ENCODE measurements at regions not wholly inside any gene's neighbourhood (a gene's known extent, or its start where the extent isn't known, plus 50 kb on each side); places are given as distances from the start of the nearest gene placed in this dataset.

DNA sequence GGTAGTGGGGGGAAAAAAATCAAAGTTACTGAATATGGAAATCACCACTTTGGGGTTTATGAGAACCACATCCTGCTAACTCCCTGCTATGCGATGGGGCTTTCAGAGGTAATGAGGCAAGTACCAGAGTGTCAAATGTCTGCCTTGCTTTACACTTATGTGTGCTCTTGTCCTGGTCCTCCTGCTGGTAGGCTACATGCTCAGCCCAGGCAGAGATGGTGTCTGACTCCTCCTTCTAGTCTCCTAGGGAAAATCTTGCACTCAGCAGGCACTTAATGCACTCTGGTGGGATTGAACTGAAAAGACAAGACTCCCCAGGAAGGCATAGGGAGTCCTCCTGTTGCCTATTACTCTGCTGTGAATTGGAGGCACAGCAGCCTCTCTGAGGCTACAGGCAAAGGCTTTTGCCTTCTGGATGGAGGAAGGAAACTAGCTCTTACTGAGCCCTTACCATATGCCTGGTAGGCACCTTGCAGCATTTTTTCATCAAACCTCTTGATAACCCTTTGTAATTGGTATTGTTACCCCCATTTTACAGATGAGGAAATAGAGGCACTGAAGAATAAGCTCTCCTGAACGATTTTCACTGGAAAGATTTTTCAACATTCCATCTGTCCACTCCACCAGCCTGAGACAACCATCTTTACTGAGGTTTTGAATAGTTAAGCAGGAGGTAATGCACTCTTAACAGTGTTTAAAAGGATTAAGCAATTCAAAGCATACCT, 132.1 kb upstream of the PAX6 start:
- Histone ChIP-seq H3K27me3 (no peaks in the 10 kb centered on the region), H3K4me1 (peaks cover 0 to 9% (median 0%) of the 10 kb centered on the region in 4 donors), H3K27ac (no peak overlapping the region), H3K36me3 (no peaks in the 10 kb centered on the region), H3K4me3 (no peak overlapping the region), H3K9me3 (no peaks in the 10 kb centered on the region)
- ATAC-seq (no peak), DNase-seq (no peak)
- TF ChIP-seq, protein P1, sequence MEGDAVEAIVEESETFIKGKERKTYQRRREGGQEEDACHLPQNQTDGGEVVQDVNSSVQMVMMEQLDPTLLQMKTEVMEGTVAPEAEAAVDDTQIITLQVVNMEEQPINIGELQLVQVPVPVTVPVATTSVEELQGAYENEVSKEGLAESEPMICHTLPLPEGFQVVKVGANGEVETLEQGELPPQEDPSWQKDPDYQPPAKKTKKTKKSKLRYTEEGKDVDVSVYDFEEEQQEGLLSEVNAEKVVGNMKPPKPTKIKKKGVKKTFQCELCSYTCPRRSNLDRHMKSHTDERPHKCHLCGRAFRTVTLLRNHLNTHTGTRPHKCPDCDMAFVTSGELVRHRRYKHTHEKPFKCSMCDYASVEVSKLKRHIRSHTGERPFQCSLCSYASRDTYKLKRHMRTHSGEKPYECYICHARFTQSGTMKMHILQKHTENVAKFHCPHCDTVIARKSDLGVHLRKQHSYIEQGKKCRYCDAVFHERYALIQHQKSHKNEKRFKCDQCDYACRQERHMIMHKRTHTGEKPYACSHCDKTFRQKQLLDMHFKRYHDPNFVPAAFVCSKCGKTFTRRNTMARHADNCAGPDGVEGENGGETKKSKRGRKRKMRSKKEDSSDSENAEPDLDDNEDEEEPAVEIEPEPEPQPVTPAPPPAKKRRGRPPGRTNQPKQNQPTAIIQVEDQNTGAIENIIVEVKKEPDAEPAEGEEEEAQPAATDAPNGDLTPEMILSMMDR (IDR thresholded peaks at IDR 0.05), result no peak
- TF ChIP-seq POLR2A (IDR thresholded peaks at IDR 0.05), result no peak
- intact Hi-C loops (cut with DNase I), result no loop called here
- 56% methylated on average over 2 of the region's 2 CpGs for WGBS (ENCODE audit: insufficient coverage, low coverage, low lambda C conversion rate, missing lambda C conversion rate)

DNA sequence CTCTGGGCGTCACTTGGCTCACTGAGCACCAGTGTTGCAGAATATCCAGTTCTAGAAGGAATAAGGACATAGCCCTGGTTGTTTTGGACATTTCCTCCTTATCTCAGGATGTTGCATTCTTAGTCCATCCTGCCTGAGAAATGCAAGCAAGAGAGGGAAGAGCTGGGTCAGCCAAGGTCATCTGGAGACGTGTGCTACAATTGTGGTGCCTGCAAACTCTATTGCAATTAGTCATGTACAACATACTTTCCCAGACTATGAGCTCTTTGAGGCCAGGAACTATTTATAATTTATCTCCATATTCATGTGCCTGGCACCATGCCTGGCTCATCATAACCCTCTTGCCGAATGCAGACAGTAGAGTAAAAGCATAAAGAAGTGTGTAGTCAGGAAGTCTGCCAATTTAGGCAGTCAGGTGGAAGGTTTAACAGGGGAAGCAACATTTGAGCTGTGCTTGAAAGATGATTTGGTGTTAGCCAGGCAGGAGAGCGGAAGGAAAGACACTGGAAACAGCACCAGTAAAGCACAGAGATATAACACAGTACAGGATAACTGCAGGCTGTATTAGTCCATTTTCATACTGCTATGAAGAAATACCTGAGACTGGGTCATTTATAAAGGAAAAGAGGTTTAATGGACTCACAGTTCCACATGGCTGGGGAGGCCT, 129.4 kb upstream of the PAX6 start:
- Histone ChIP-seq H3K27ac (no peak overlapping the region), H3K4me1 (peaks cover 0 to 9% (median 0%) of the 10 kb centered on the region in 4 donors), H3K36me3 (no peaks in the 10 kb centered on the region), H3K27me3 (no peaks in the 10 kb centered on the region), H3K9me3 (no peaks in the 10 kb centered on the region), H3K4me3 (no peak overlapping the region)
- TF ChIP-seq, protein P1 (IDR thresholded peaks at IDR 0.05), result no peak
- TF ChIP-seq POLR2A (IDR thresholded peaks at IDR 0.05), result no peak
- ATAC-seq, result peak; percentile 45 to 84 (median 74)
- intact Hi-C loops (cut with DNase I), result no loop called here
- DNase-seq, result no peak
- 48% methylated on average over 4 of the region's 4 CpGs for WGBS (ENCODE audit: insufficient coverage, low coverage, low lambda C conversion rate, missing lambda C conversion rate)

DNA sequence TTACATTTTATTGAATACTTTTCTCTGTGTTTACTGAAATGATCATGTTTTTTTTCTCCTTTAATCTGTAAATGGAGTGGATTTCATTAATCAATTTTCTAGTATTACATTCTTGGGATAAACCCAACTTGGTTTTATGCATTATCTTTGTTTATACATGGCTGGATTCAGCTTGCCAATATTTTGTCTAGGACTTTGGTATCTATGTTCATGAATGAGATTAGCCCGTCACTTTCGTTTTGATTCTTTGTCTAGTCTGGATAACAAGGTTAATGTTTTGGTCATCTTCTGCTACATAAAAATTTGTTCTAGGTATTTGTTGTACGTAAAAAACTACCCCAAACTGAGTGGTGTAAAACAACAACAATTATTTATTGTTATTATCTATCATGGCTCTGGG, 127.9 kb upstream of the PAX6 start:
- intact Hi-C loops (cut with DNase I), result no loop called here
- WGBS (ENCODE audit: insufficient coverage, low coverage, low lambda C conversion rate, missing lambda C conversion rate), result 25% methylated on average over 3 of the region's 3 CpGs
- peaks cover 0 to 9% (median 0%) of the 10 kb centered on the region in 4 donors for H3K4me1 ChIP-seq
- ATAC-seq (peak; percentile 52 to 73 (median 68)), DNase-seq (no peak)
- TF ChIP-seq, protein P1 (IDR thresholded peaks at IDR 0.05), result no peak
- no peak for TF ChIP-seq POLR2A (IDR thresholded peaks at IDR 0.05)
- peak overlapping the region in 1 of 3 donors; percentile 17 for H3K27ac ChIP-seq
- no peaks in the 10 kb centered on the region for H3K27me3 ChIP-seq
- H3K4me3 ChIP-seq, result no peak overlapping the region
- H3K36me3 ChIP-seq, result no peaks in the 10 kb centered on the region
- no peaks in the 10 kb centered on the region for H3K9me3 ChIP-seq

DNA sequence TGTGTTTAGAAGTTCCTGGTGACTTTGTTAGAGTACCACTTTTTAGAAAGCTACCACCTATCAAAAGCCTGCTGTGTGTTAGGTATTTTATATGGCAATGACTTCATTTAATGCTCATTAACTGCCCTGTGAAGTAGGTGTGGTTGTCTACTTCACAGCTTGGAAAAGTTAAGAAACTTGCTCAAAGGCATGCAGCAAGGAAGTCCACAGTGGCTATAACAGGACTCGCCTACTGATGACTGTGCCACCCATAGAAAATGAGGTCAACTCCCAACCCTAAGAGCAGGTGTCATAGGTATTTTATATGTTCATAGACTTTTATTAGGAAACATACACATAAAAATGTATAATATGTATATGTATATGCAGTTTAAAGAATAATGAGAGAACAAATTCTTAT, 125.2 kb upstream of the PAX6 start:
- no peak overlapping the region for H3K27ac ChIP-seq
- ATAC-seq (no peak), DNase-seq (no peak)
- peaks cover 0 to 9% (median 0%) of the 10 kb centered on the region in 4 donors for H3K4me1 ChIP-seq
- no peaks in the 10 kb centered on the region for H3K27me3 ChIP-seq
- no peaks in the 10 kb centered on the region for H3K36me3 ChIP-seq
- no peaks in the 10 kb centered on the region for H3K9me3 ChIP-seq
- TF ChIP-seq, protein P1 (IDR thresholded peaks at IDR 0.05), result no peak
- no peak for TF ChIP-seq POLR2A (IDR thresholded peaks at IDR 0.05)
- 85% methylated on average over 1 of the region's 1 CpG for WGBS (ENCODE audit: insufficient coverage, low coverage, low lambda C conversion rate, missing lambda C conversion rate)
- H3K4me3 ChIP-seq, result no peak overlapping the region
- intact Hi-C loops (cut with DNase I), result no loop called here
